B cell (primary cell): ENCODE measurements at regions not wholly inside any gene's neighbourhood (a gene's known extent, or its start where the extent isn't known, plus 50 kb on each side); places are given as distances from the start of the nearest gene placed in this dataset.

Source experiments
- ATAC-seq: fragments of 200-7000 bp; cut with Tn5 transposase; one replicate; pipeline ENCODE4 v1.10.0; 2021; ENCODE audit warnings: low read depth, mild to moderate bottlenecking, moderate number of reproducible peaks, moderate library complexity
- CTCF ChIA-PET: fragments of 350-600 bp; sonication (Branson Sonifier 250); formaldehyde crosslinking; loops from one replicate; lab custom pipeline; 2021; ENCODE audit warnings: antibody characterized with exemption, inconsistent platforms; lab: Charles Lee
- POLR2A ChIA-PET: fragments of 350-600 bp; sonication (Branson Sonifier 250); formaldehyde crosslinking; loops from one replicate; lab custom pipeline; 2021; ENCODE audit warnings: antibody characterized with exemption; lab: Charles Lee
- DNase-seq: peaks from one replicate; pipeline ENCODE4 v3.0.0; 2013
- H2AFZ ChIP-seq: 2 replicates; pipeline ENCODE4 v1.6.1; 2012; ENCODE audit warnings: mild to moderate bottlenecking, low read depth, low read length; ENCODE audit not compliant: insufficient read depth, poor library complexity, severe bottlenecking
- H3K27ac ChIP-seq, 2 donors: 1 replicate in 1 of 2; 2 replicates in 1 of 2; pipeline ENCODE4 v1.5.1; 2012 to 2013; ENCODE audit warnings: low read length in 2 of 2, mild to moderate bottlenecking in 2 of 2, moderate library complexity in 1 of 2
- H3K27me3 ChIP-seq, 4 experiments: fragments of 200-600 bp in 1 of 4; sonication (generic) in 1 of 4; replicated peaks in 1 of 4; 1 replicate in 2 of 4; 2 replicates in 2 of 4; pipeline versions ENCODE4 v1.6.1 to v1.7.0; 2013 to 2016; ENCODE audit warnings: low read length in 3 of 4, mild to moderate bottlenecking in 2 of 4, mixed read lengths in 1 of 4, moderate library complexity in 1 of 4; ENCODE audit not compliant: insufficient read depth in 4 of 4, control insufficient read depth in 3 of 4; ENCODE audit errors: control extremely low read depth in 1 of 4
- H3K36me3 ChIP-seq, 2 experiments: replicated peaks in 1 of 2; 1 replicate in 1 of 2; 2 replicates in 1 of 2; pipeline versions ENCODE4 v1.6.1 to v1.7.1; 2013; ENCODE audit warnings: low read length in 1 of 2; ENCODE audit not compliant: insufficient read depth in 2 of 2, control insufficient read depth in 1 of 2; ENCODE audit errors: control extremely low read depth in 1 of 2, extremely low read depth in 1 of 2
- H3K4me1 ChIP-seq, 2 donors: fragments of 200-600 bp in 1 of 2; sonication (generic) in 1 of 2; 1 replicate in 1 of 2; 2 replicates in 1 of 2; pipeline versions ENCODE4 v1.5.1 to v1.6.1; 2013 to 2017; ENCODE audit warnings: low read length in 2 of 2; ENCODE audit not compliant: control insufficient read depth in 2 of 2, insufficient read depth in 2 of 2
- H3K4me2 ChIP-seq: replicated peaks from 2 replicates; pipeline ENCODE3; 2012; ENCODE audit warnings: mild to moderate bottlenecking, low read depth, low read length; ENCODE audit not compliant: poor library complexity, severe bottlenecking
- H3K4me3 ChIP-seq, 5 experiments: fragments of 200-600 bp in 1 of 5; sonication (generic) in 1 of 5; 1 replicate in 3 of 5; 2 replicates in 2 of 5; pipeline versions ENCODE4 v1.5.1 to v1.7.0; 2011 to 2016; ENCODE audit warnings: low read length in 4 of 5, mild to moderate bottlenecking in 4 of 5, low read depth in 2 of 5, control low read depth in 1 of 5, moderate library complexity in 1 of 5; ENCODE audit not compliant: insufficient read depth in 1 of 5; ENCODE audit errors: control extremely low read depth in 1 of 5, extremely low read depth in 1 of 5
- H3K79me2 ChIP-seq: fragments of 200-600 bp; sonication (generic); one replicate; pipeline ENCODE4 v1.6.0; 2016; ENCODE audit warnings: low read length; ENCODE audit not compliant: control insufficient read depth, insufficient read depth
- H3K9ac ChIP-seq: fragments of 200-600 bp; sonication (generic); 2 replicates; pipeline ENCODE4 v1.6.1; 2017; ENCODE audit warnings: mild to moderate bottlenecking, low read length, moderate library complexity
- H3K9me3 ChIP-seq, 3 donors: one replicate each; pipeline versions ENCODE4 v1.6.1 to v1.7.1; 2013; ENCODE audit warnings: low read length in 2 of 3; ENCODE audit not compliant: control insufficient read depth in 2 of 3, insufficient read depth in 1 of 3; ENCODE audit errors: control extremely low read depth in 1 of 3
- H4K20me1 ChIP-seq: 2 replicates; pipeline ENCODE4 v1.6.0; 2012; ENCODE audit warnings: mild to moderate bottlenecking, low read length; ENCODE audit not compliant: insufficient read depth, control insufficient read depth, poor library complexity, severe bottlenecking
- H3K27ac Mint-ChIP-seq: one replicate; pipeline ENCODE4 v1.8.0; 2021; ENCODE audit warnings: mixed read lengths
- H3K27me3 Mint-ChIP-seq: one replicate; pipeline ENCODE4 v1.8.0; 2021; ENCODE audit warnings: mixed read lengths
- H3K4me1 Mint-ChIP-seq: one replicate; pipeline ENCODE4 v1.8.0; 2021; ENCODE audit warnings: mixed read lengths
- H3K4me3 Mint-ChIP-seq: one replicate; pipeline ENCODE4 v1.8.0; 2021; ENCODE audit warnings: mixed read lengths
- H3K9me3 Mint-ChIP-seq: one replicate; pipeline ENCODE4 v1.8.0; 2022; ENCODE audit warnings: mixed read lengths; ENCODE audit not compliant: insufficient read depth
- CTCF ChIP-seq: fragments of 200-600 bp; IDR thresholded peaks from one replicate; pipeline ENCODE4 v1.8.0; 2022; ENCODE audit warnings: antibody characterized with exemption, mild to moderate bottlenecking
- EZH2 ChIP-seq: IDR thresholded peaks from 2 replicates; pipeline ENCODE4 v1.6.1; 2012; ENCODE audit warnings: borderline replicate concordance, low read depth, mild to moderate bottlenecking, moderate library complexity, low read length; ENCODE audit not compliant: insufficient read depth, poor library complexity, severe bottlenecking
- WGBS: methylation state at CpG from one replicate; pipeline ENCODE4 v1.1.5; 2013; ENCODE audit warnings: missing lambda C conversion rate; ENCODE audit not compliant: insufficient coverage; 5-methylcytosine and 5-hydroxymethylcytosine counted together
- intact Hi-C: fragments of 100-400 bp; cut with micrococcal nuclease; formaldehyde crosslinking; loops from one replicate; pipeline ENCODE4 v1.10.0; 2022

- ChIA-PET POLR2A (interaction anchor here (0.7 kb wide), 1 partner anchor 174 kb away, joined by 3 read pairs; no protein-coding TSS in a partner anchor), CTCF (interaction anchor here (0.9 to 2.3 kb wide), 3 partner anchors 13 to 272 kb away, joined by 3 to 5 read pairs (median 4); no protein-coding TSS in a partner anchor)
- Histone ChIP-seq H3K4me1 (peaks cover 5 to 6% of the 10 kb centered on the region in 2 donors), H3K79me2 (no peaks in the 10 kb centered on the region), H3K4me2 (no peak overlapping the region), H3K9ac (no peak overlapping the region), H2AFZ (no peak overlapping the region), H3K27ac (no peak overlapping the region), H3K4me3 (no peak overlapping the region), H3K36me3 (no peaks in the 10 kb centered on the region), H3K9me3 (no peaks in the 10 kb centered on the region), H3K27me3 (no peaks in the 10 kb centered on the region), H4K20me1 (no peaks in the 10 kb centered on the region)
- 97% methylated on average over 7 of the region's 9 CpGs for WGBS
- no peak for DNase-seq
- intact Hi-C loops = no loop called here
- H3K9me3 Mint-ChIP-seq = no peaks in the 10 kb centered on the region
- H3K27ac Mint-ChIP-seq = no peak overlapping the region
- no peak for ATAC-seq
- peaks cover 12% of the 10 kb centered on the region for H3K4me1 Mint-ChIP-seq
- TF ChIP-seq CTCF (no peak), EZH2 (no peak)
- H3K27me3 Mint-ChIP-seq = no peaks in the 10 kb centered on the region
- H3K4me3 Mint-ChIP-seq = no peak overlapping the region
Observed at GRCh38 chr3:56974247-56974930, 86.1 kb upstream of the SPATA12 start.

GRCh38 chr3:56971816-56972215 lies 88.6 kb upstream of the SPATA12 start:
- no peaks in the 10 kb centered on the region for H3K9me3 Mint-ChIP-seq

More at GRCh38 chr3:56971816-56972215, 88.6 kb upstream of the SPATA12 start:
- TF ChIP-seq CTCF (no peak), EZH2 (no peak)
- Histone ChIP-seq H3K27ac (no peak overlapping the region), H4K20me1 (no peaks in the 10 kb centered on the region), H3K36me3 (no peaks in the 10 kb centered on the region), H3K4me3 (no peak overlapping the region), H3K27me3 (no peaks in the 10 kb centered on the region), H2AFZ (no peak overlapping the region), H3K4me2 (no peak overlapping the region), H3K79me2 (no peaks in the 10 kb centered on the region), H3K9me3 (no peaks in the 10 kb centered on the region), H3K4me1 (peaks cover 5 to 6% of the 10 kb centered on the region in 2 donors), H3K9ac (no peak overlapping the region)
- H3K4me3 Mint-ChIP-seq = no peak overlapping the region
- peaks cover 12% of the 10 kb centered on the region for H3K4me1 Mint-ChIP-seq
- ChIA-PET CTCF (interaction anchor here (1.3 to 2.3 kb wide), 5 partner anchors 16 to 270 kb away, joined by 3 to 5 read pairs (median 4); no protein-coding TSS in a partner anchor), POLR2A (no interaction called here)
- H3K27me3 Mint-ChIP-seq = no peaks in the 10 kb centered on the region
- WGBS = 100% methylated on average over 3 of the region's 4 CpGs
- ATAC-seq (no peak), DNase-seq (no peak)
- intact Hi-C loops = no loop called here
- H3K27ac Mint-ChIP-seq = no peak overlapping the region
